Tibial nerve (tissue), 3 donors: ENCODE measurements at regions not wholly inside any gene's neighbourhood (a gene's known extent, or its start where the extent isn't known, plus 50 kb on each side); places are given as distances from the start of the nearest gene placed in this dataset.

Experiments used
- CTCF ChIP-seq, 5 experiments: fragments of 200-600 bp in 3 of 5; fragments of 450-650 bp in 2 of 5; sonication (generic) in 3 of 5; IDR thresholded peaks; one replicate each; pipeline ENCODE4 v1.5.1; 2016 to 2019; ENCODE audit warnings: antibody characterized with exemption in 5 of 5, mild to moderate bottlenecking in 3 of 5, moderate library complexity in 2 of 5
- POLR2A ChIP-seq, 2 donors: fragments of 450-650 bp; IDR thresholded peaks; one replicate each; pipeline ENCODE4 v1.6.1; 2017; ENCODE audit warnings: antibody characterized with exemption in 2 of 2, mild to moderate bottlenecking in 2 of 2, moderate library complexity in 2 of 2

GRCh38 chr10:123327896-123328295, 173.7 kb downstream of the BUB3 start:
- no peak for TF ChIP-seq POLR2A (IDR thresholded peaks at IDR 0.05)
- TF ChIP-seq CTCF (IDR thresholded peaks at IDR 0.05) = no peak
